Gastroesophageal sphincter (tissue), 4 donors: ENCODE measurements at regions not wholly inside any gene's neighbourhood (a gene's known extent, or its start where the extent isn't known, plus 50 kb on each side); places are given as distances from the start of the nearest gene placed in this dataset.

Experiments
- ATAC-seq: fragments of 150-250 bp; one replicate; pipeline ENCODE4 v1.9.1; 2016; ENCODE audit warnings: mild to moderate bottlenecking, moderate library complexity
- H3K27ac ChIP-seq, 4 donors: fragments of 200-600 bp; sonication (generic) in 3 of 4; 1 replicate in 3 of 4; 2 replicates in 1 of 4; pipeline ENCODE4 v1.5.1; 2016 to 2019
- H3K27me3 ChIP-seq: fragments of 200-600 bp; sonication (generic); one replicate; pipeline ENCODE4 v1.5.1; 2019
- H3K36me3 ChIP-seq, 2 donors: fragments of 200-600 bp; sonication (generic); one replicate each; pipeline ENCODE4 v1.5.1; 2019; ENCODE audit warnings: control low read depth in 1 of 2
- H3K4me1 ChIP-seq, 3 donors: fragments of 200-600 bp; sonication (generic); 1 replicate in 2 of 3; 2 replicates in 1 of 3; pipeline ENCODE4 v1.5.1; 2016 to 2019; ENCODE audit warnings: control low read depth in 2 of 3
- H3K4me3 ChIP-seq, 2 donors: fragments of 200-600 bp; sonication (generic); one replicate each; pipeline ENCODE4 v1.5.1; 2019; ENCODE audit warnings: mild to moderate bottlenecking in 1 of 2, moderate library complexity in 1 of 2
- H3K9me3 ChIP-seq, 3 donors: fragments of 200-600 bp; sonication (generic); one replicate each; pipeline ENCODE4 v1.5.1; 2017 to 2019; ENCODE audit warnings: control low read depth in 2 of 3
- EP300 ChIP-seq: sonication (generic); formaldehyde crosslinking; IDR thresholded peaks from one replicate; pipeline ENCODE4 v1.6.1; 2017; ENCODE audit warnings: antibody characterized with exemption, mild to moderate bottlenecking
- POLR2A ChIP-seq, 2 donors: fragments of 450-650 bp; IDR thresholded peaks; one replicate each; pipeline ENCODE4 v1.6.1; 2017; ENCODE audit warnings: antibody characterized with exemption in 2 of 2, mild to moderate bottlenecking in 2 of 2, moderate library complexity in 1 of 2
- POLR2AphosphoS5 ChIP-seq: sonication (generic); formaldehyde crosslinking; IDR thresholded peaks from one replicate; pipeline ENCODE4 v1.6.1; 2017; ENCODE audit warnings: antibody characterized with exemption
- WGBS, 2 donors: methylation state at CpG; one replicate each; pipeline ENCODE4 v1.1.5; 2018; ENCODE audit warnings: low coverage in 1 of 2; 5-methylcytosine and 5-hydroxymethylcytosine counted together
- TF ChIP-seq, protein P1 (sequence below), 4 experiments: fragments of 200-600 bp in 2 of 4; fragments of 450-650 bp in 2 of 4; sonication (generic) in 1 of 4; IDR thresholded peaks; one replicate each; pipeline ENCODE4 v1.5.1; 2017 to 2019; ENCODE audit warnings: antibody characterized with exemption in 4 of 4, mild to moderate bottlenecking in 2 of 4, moderate library complexity in 2 of 4

DNA sequence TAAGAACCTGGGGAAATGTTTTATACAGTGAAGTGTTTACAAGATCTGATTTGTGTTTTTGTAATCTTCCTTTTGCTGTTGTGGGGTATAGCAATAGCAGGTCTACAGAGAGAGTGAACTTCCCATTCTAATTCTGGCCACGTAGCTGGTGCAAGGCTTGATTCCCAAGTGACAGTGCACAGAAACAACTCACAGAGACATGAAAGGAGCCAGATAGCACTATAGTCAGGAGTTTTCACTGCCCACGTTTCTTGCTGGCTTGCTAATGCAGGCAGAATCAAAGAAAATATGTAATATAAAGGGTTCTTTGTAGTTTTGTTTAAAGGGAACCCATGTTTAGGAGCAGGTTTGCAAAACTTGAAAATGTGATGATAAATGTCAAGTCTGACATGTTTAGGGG is 170.9 kb upstream of the IVNS1ABP start:
- no peaks in the 10 kb centered on the region for H3K9me3 ChIP-seq
- no peak overlapping the region for H3K4me3 ChIP-seq
- no peak for ATAC-seq
- 22 to 27% methylated on average over 1 to 2 of the region's 2 CpGs for WGBS, 2 donors
- no peaks in the 10 kb centered on the region for H3K4me1 ChIP-seq
- no peak overlapping the region for H3K27ac ChIP-seq
- no peaks in the 10 kb centered on the region for H3K27me3 ChIP-seq
- TF ChIP-seq, protein P1, sequence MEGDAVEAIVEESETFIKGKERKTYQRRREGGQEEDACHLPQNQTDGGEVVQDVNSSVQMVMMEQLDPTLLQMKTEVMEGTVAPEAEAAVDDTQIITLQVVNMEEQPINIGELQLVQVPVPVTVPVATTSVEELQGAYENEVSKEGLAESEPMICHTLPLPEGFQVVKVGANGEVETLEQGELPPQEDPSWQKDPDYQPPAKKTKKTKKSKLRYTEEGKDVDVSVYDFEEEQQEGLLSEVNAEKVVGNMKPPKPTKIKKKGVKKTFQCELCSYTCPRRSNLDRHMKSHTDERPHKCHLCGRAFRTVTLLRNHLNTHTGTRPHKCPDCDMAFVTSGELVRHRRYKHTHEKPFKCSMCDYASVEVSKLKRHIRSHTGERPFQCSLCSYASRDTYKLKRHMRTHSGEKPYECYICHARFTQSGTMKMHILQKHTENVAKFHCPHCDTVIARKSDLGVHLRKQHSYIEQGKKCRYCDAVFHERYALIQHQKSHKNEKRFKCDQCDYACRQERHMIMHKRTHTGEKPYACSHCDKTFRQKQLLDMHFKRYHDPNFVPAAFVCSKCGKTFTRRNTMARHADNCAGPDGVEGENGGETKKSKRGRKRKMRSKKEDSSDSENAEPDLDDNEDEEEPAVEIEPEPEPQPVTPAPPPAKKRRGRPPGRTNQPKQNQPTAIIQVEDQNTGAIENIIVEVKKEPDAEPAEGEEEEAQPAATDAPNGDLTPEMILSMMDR (IDR thresholded peaks at IDR 0.05) = no peak
- no peak for TF ChIP-seq POLR2A (IDR thresholded peaks at IDR 0.05)
- no peak for TF ChIP-seq EP300
- TF ChIP-seq POLR2AphosphoS5 = no peak
- H3K36me3 ChIP-seq = no peaks in the 10 kb centered on the region

DNA sequence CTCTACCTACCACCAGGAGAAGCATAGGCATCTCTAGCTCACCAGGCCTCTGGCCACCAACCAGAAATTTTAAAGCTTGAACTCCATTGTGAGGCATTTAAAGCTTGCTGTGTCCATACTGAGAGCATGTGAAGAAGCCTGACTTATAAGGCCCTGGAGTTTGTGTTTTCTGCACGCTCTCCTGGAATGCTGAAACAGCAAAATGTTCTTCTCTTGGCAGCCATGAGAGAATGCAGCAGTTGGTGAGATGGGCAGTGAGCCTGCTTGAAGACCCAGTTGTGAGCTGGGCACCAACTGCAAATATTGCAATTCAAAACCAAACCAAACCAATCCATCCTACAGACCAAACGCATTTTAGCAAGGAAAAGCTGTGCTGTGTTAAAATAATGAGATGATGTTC is 170.0 kb upstream of the IVNS1ABP start:
- Histone ChIP-seq H3K4me1 (no peaks in the 10 kb centered on the region), H3K27ac (no peak overlapping the region), H3K36me3 (no peaks in the 10 kb centered on the region), H3K4me3 (no peak overlapping the region), H3K9me3 (no peaks in the 10 kb centered on the region), H3K27me3 (no peaks in the 10 kb centered on the region)
- no peak for ATAC-seq
- TF ChIP-seq, protein P1 (IDR thresholded peaks at IDR 0.05) = no peak
- TF ChIP-seq POLR2A (IDR thresholded peaks at IDR 0.05) (no peak), POLR2AphosphoS5 (no peak), EP300 (no peak)
- WGBS, 2 donors = no CpG with 5 or more reads among the region's 2 CpGs

DNA sequence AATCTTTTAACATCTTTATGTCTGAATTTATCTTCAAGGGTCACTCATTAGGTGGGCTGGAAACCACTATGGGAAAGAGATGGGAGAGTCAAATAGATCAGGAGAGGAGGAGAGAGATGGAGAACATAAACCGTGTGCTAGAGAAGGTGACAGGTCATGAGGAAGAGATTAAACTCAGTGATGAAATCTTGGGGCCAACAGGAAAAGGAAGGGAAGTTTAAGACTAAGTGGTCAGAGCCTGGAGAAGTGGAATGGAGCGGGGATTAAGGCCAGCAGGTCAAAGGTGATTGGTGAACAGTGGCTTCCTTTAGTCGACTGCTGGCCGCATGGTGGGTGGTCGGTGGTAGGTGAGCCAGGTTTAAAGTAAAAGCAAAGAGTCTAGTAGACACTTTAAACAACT is 169.3 kb upstream of the IVNS1ABP start:
- TF ChIP-seq POLR2A (IDR thresholded peaks at IDR 0.05) = no peak
- TF ChIP-seq, protein P1 (IDR thresholded peaks at IDR 0.05) = no peak
- no peak for TF ChIP-seq EP300
- no peak for TF ChIP-seq POLR2AphosphoS5
- no peak for ATAC-seq

DNA sequence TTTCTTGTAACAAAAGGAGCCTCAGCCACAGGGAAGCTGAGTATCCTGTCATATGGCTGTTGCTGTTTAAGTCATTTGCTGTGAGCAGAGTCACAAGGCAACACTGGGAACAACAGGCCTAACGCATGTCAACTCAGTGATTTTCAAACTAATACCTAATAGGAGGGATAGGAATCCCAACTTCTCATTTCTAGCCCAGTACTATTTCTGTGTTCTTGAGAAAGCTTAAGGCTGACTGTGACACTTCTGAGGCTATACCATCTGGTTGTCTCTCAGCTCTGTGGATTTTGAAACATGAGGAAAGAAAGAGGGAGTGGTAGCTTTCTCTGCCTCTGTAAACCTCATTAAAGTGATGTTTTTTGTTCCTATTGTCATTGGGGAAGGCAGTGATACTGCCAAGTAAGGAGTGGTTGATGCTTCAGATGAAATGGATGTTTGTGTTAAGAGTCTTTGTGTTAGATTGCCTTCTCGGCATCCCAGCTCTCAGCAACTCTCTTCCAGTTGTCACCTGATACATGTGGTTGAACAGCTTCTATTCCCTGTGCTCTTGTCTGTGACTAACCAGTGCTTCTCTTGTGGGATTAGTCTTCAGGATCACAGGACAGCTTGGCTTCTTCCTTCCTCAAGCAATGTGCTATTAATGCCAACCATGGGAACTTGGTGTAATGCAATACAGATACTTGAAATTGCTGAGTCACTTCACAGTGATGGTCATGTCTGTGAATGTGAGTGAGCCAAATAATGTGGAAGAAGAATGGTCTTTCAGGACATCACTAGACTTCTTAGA is 166.8 kb upstream of the IVNS1ABP start:
- Histone ChIP-seq H3K4me3 (no peak overlapping the region), H3K9me3 (no peaks in the 10 kb centered on the region), H3K36me3 (no peaks in the 10 kb centered on the region), H3K27ac (no peak overlapping the region), H3K4me1 (no peaks in the 10 kb centered on the region), H3K27me3 (no peaks in the 10 kb centered on the region)
- WGBS, 2 donors = 64 to 65% methylated on average over 1 to 2 of the region's 2 CpGs
- no peak for TF ChIP-seq EP300
- TF ChIP-seq POLR2AphosphoS5 = no peak
- TF ChIP-seq, protein P1 (IDR thresholded peaks at IDR 0.05) = no peak
- no peak for TF ChIP-seq POLR2A (IDR thresholded peaks at IDR 0.05)
- ATAC-seq = peak; percentile 75

More for the DNA sequence above, 169.3 kb upstream of the IVNS1ABP start:
- no peaks in the 10 kb centered on the region for H3K4me1 ChIP-seq
- no peaks in the 10 kb centered on the region for H3K27me3 ChIP-seq
- no peaks in the 10 kb centered on the region for H3K9me3 ChIP-seq
- no peaks in the 10 kb centered on the region for H3K36me3 ChIP-seq
- 65 to 92% methylated on average over 4 to 5 of the region's 5 CpGs for WGBS, 2 donors
- H3K4me3 ChIP-seq = no peak overlapping the region
- H3K27ac ChIP-seq = no peak overlapping the region

DNA sequence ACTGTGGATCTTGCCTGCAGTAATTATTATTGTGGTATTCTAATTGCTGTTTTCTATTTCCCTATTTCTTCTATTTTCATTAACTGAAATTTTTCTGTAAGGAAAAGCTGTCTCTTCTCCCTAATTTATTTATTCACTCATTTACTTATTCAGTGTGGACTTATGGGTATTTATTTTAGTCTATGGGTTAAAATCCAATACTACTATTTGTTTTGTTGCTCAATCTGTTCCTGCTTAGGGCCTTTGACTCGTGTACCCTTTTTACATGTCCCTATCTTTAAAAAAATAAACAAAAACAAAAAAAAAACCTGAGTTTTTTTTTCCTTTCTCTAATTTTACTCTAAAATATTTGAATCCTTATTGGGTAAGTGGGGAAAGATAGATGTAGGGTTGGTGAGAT is 166.2 kb upstream of the IVNS1ABP start:
- no peak for ATAC-seq
- H3K4me1 ChIP-seq = no peaks in the 10 kb centered on the region
- TF ChIP-seq, protein P1 (IDR thresholded peaks at IDR 0.05) = no peak
- TF ChIP-seq POLR2AphosphoS5 (no peak), EP300 (no peak), POLR2A (IDR thresholded peaks at IDR 0.05) (no peak)
- no peaks in the 10 kb centered on the region for H3K36me3 ChIP-seq
- no peak overlapping the region for H3K27ac ChIP-seq
- no peak overlapping the region for H3K4me3 ChIP-seq
- no peaks in the 10 kb centered on the region for H3K9me3 ChIP-seq
- no peaks in the 10 kb centered on the region for H3K27me3 ChIP-seq
- WGBS, 2 donors = 50 to 82% methylated on average over 1 of the region's 1 CpG
